HEK293 (cell line): ENCODE measurements at regions not wholly inside any gene's neighbourhood (a gene's known extent, or its start where the extent isn't known, plus 50 kb on each side); places are given as distances from the start of the nearest gene placed in this dataset.
A peak's percentile ranks its signal among the peaks of the same experiment; 100 is the strongest.

ENCODE experiments used
- CTCF ChIA-PET: fragments of 350-600 bp; formaldehyde crosslinking; extraction: SDS; loops from one replicate; lab custom pipeline; 2021; ENCODE audit warnings: antibody characterized with exemption; lab: Yijun Ruan, JAX
- POLR2A ChIA-PET: fragments of 300-600 bp; formaldehyde crosslinking; extraction: SDS; loops from one replicate; lab custom pipeline; 2020; ENCODE audit warnings: antibody characterized with exemption, inconsistent platforms; lab: Yijun Ruan, JAX
- H3K27ac ChIP-seq: fragments of 200-500 bp; sonication (Bioruptor generic); 2 replicates; pipeline ENCODE4 v1.5.1; 2014; ENCODE audit warnings: low read depth, low read length, control low read depth, inconsistent platforms; ENCODE audit errors: extremely low read depth
- H3K36me3 ChIP-seq, 2 experiments: fragments of 200-500 bp in 1 of 2; sonication (Bioruptor generic) in 1 of 2; 1 replicate in 1 of 2; 2 replicates in 1 of 2; pipeline ENCODE4 v1.5.1; 2014 to 2017; ENCODE audit warnings: inconsistent platforms in 2 of 2, low read length in 2 of 2; ENCODE audit not compliant: control insufficient read depth in 2 of 2, insufficient read depth in 1 of 2
- H3K4me1 ChIP-seq: fragments of 200-500 bp; sonication (Bioruptor generic); 2 replicates; pipeline ENCODE4 v1.5.1; 2014; ENCODE audit warnings: mild to moderate bottlenecking, low read length, inconsistent platforms; ENCODE audit not compliant: control insufficient read depth, insufficient read depth
- H3K4me3 ChIP-seq: 2 replicates; pipeline ENCODE4 v1.5.1; 2011; ENCODE audit warnings: low read depth, mild to moderate bottlenecking, control low read depth, low read length, moderate library complexity
- H3K9me3 ChIP-seq: fragments of 200-500 bp; sonication (Bioruptor generic); 2 replicates; pipeline ENCODE4 v1.5.1; 2014; ENCODE audit warnings: low read depth, low read length, inconsistent platforms; ENCODE audit not compliant: control insufficient read depth, insufficient read depth
- CTCF ChIP-seq: fragments of 450-650 bp; formaldehyde crosslinking; IDR thresholded peaks from 2 replicates; pipeline ENCODE4 v1.5.1; 2016; ENCODE audit warnings: missing biosample characterization, missing genetic modification characterization
- EGR2 ChIP-seq: fragments of 450-650 bp; formaldehyde crosslinking; IDR thresholded peaks from 2 replicates; pipeline ENCODE4 v1.5.1; 2016; ENCODE audit warnings: low read depth, missing biosample characterization, missing genetic modification characterization
- IKZF3 ChIP-seq: fragments of 450-650 bp; IDR thresholded peaks from 2 replicates; pipeline ENCODE4 v1.5.0; 2018; ENCODE audit warnings: missing biosample characterization, mild to moderate bottlenecking, missing genetic modification characterization, moderate library complexity
- MZF1 ChIP-seq: fragments of 450-650 bp; formaldehyde crosslinking; IDR thresholded peaks from 2 replicates; pipeline ENCODE4 v1.5.1; 2017; ENCODE audit warnings: missing biosample characterization, missing genetic modification characterization, borderline replicate concordance
- PATZ1 ChIP-seq: fragments of 450-650 bp; formaldehyde crosslinking; IDR thresholded peaks from 2 replicates; pipeline ENCODE4 v1.5.1; 2016; ENCODE audit warnings: missing biosample characterization, missing genetic modification characterization
- PBX3 ChIP-seq: sonication (generic); formaldehyde crosslinking; IDR thresholded peaks from 2 replicates; pipeline ENCODE4 v1.8.1; 2022; ENCODE audit warnings: mild to moderate bottlenecking, moderate library complexity, missing genetic modification reagents
- RBAK ChIP-seq: fragments of 450-650 bp; formaldehyde crosslinking; IDR thresholded peaks from 2 replicates; pipeline ENCODE4 v1.5.1; 2016; ENCODE audit warnings: missing biosample characterization, missing genetic modification characterization
- SCRT2 ChIP-seq: fragments of 450-650 bp; formaldehyde crosslinking; IDR thresholded peaks from 2 replicates; pipeline ENCODE4 v1.5.1; 2016; ENCODE audit warnings: missing biosample characterization, missing genetic modification characterization
- SETDB1 ChIP-seq: IDR thresholded peaks from one replicate; pipeline ENCODE4 v1.6.1; 2017; ENCODE audit warnings: mild to moderate bottlenecking, low read length, moderate library complexity, mixed read lengths; ENCODE audit not compliant: insufficient read length
- ZBTB44 ChIP-seq: fragments of 450-650 bp; IDR thresholded peaks from 2 replicates; pipeline ENCODE4 v1.5.1; 2018; ENCODE audit warnings: missing biosample characterization, mild to moderate bottlenecking, missing genetic modification characterization
- ZBTB7A ChIP-seq: fragments of 450-650 bp; formaldehyde crosslinking; IDR thresholded peaks from 2 replicates; pipeline ENCODE4 v1.5.1; 2016; ENCODE audit warnings: low read depth, missing biosample characterization, missing genetic modification characterization
- ZNF155 ChIP-seq: fragments of 450-650 bp; formaldehyde crosslinking; IDR thresholded peaks from 2 replicates; pipeline ENCODE4 v1.5.1; 2016; ENCODE audit warnings: missing biosample characterization, missing genetic modification characterization
- ZNF2 ChIP-seq: fragments of 450-650 bp; formaldehyde crosslinking; IDR thresholded peaks from 2 replicates; pipeline ENCODE4 v1.5.1; 2016; ENCODE audit warnings: missing biosample characterization, missing genetic modification characterization
- ZNF37A ChIP-seq: fragments of 450-650 bp; IDR thresholded peaks from 2 replicates; pipeline ENCODE4 v1.5.1; 2018; ENCODE audit warnings: missing biosample characterization, missing genetic modification characterization
- ZNF544 ChIP-seq: fragments of 450-650 bp; formaldehyde crosslinking; IDR thresholded peaks from 2 replicates; pipeline ENCODE4 v1.5.0; 2017; ENCODE audit warnings: missing biosample characterization, missing genetic modification characterization
- ZNF610 ChIP-seq: fragments of 450-650 bp; formaldehyde crosslinking; IDR thresholded peaks from 2 replicates; pipeline ENCODE4 v1.5.1; 2016; ENCODE audit warnings: missing biosample characterization, missing genetic modification characterization, borderline replicate concordance
- ZNF621 ChIP-seq: fragments of 450-650 bp; formaldehyde crosslinking; IDR thresholded peaks from 2 replicates; pipeline ENCODE4 v1.5.1; 2017; ENCODE audit warnings: missing biosample characterization, missing genetic modification characterization
- ZNF629 ChIP-seq: fragments of 450-650 bp; formaldehyde crosslinking; IDR thresholded peaks from 2 replicates; pipeline ENCODE4 v1.5.1; 2017; ENCODE audit warnings: missing biosample characterization, missing genetic modification characterization
- ZNF747 ChIP-seq: fragments of 450-650 bp; formaldehyde crosslinking; IDR thresholded peaks from 2 replicates; pipeline ENCODE4 v1.5.1; 2016; ENCODE audit warnings: missing biosample characterization, missing genetic modification characterization
- ZSCAN23 ChIP-seq: fragments of 450-650 bp; formaldehyde crosslinking; IDR thresholded peaks from 2 replicates; pipeline ENCODE4 v1.5.1; 2016; ENCODE audit warnings: missing biosample characterization, missing genetic modification characterization
- ZXDB ChIP-seq: fragments of 450-650 bp; formaldehyde crosslinking; IDR thresholded peaks from 2 replicates; pipeline ENCODE4 v1.5.1; 2016; ENCODE audit warnings: missing biosample characterization, missing genetic modification characterization

GRCh38 chr5:2499917-2500316 lies 251.6 kb downstream of the IRX2 start:
- TF ChIP-seq ZBTB44 (tag by site-specific recombination): no peak
- TF ChIP-seq SETDB1: peak; percentile 91
- POLR2A ChIA-PET: no interaction called here
- CTCF ChIA-PET: no interaction called here

GRCh38 chr5:2496891-2497290 lies 254.6 kb downstream of the IRX2 start:
- Histone ChIP-seq H3K27ac (no peak overlapping the region), H3K36me3 (no peaks in the 10 kb centered on the region), H3K4me1 (no peaks in the 10 kb centered on the region), H3K4me3 (no peak overlapping the region), H3K9me3 (no peaks in the 10 kb centered on the region; the same call in 1 of the 2 replicates)
- POLR2A ChIA-PET: no interaction called here
- CTCF ChIA-PET: no interaction called here
- TF ChIP-seq ZNF37A (tag by site-specific recombination) (no peak), ZNF629 (tag by site-specific recombination) (no peak), ZNF610 (tag by site-specific recombination) (no peak), ZXDB (no peak), CTCF (tag by site-specific recombination) (no peak), ZNF544 (tag by site-specific recombination) (no peak), ZNF747 (tag by site-specific recombination) (no peak), SCRT2 (no peak), ZNF155 (no peak), PBX3 (CRISPR knock-in tag) (no peak), IKZF3 (tag by site-specific recombination) (no peak)

More at GRCh38 chr5:2499917-2500316, 251.6 kb downstream of the IRX2 start:
- Histone ChIP-seq H3K4me1 (no peaks in the 10 kb centered on the region), H3K27ac (no peak overlapping the region), H3K36me3 (no peaks in the 10 kb centered on the region), H3K4me3 (no peak overlapping the region), H3K9me3 (no peaks in the 10 kb centered on the region)

GRCh38 chr5:2496126-2496525 lies 255.4 kb downstream of the IRX2 start:
- POLR2A ChIA-PET: no interaction called here
- no peaks in the 10 kb centered on the region for H3K4me1 ChIP-seq
- CTCF ChIA-PET: no interaction called here
- H3K9me3 ChIP-seq: no peaks in the 10 kb centered on the region; the same call in 1 of the 2 replicates
- H3K4me3 ChIP-seq: no peak overlapping the region
- no peaks in the 10 kb centered on the region for H3K36me3 ChIP-seq
- TF ChIP-seq ZSCAN23: no peak
- TF ChIP-seq PATZ1 (tag by site-specific recombination): no peak
- no peak for TF ChIP-seq ZNF621 (tag by site-specific recombination)
- no peak for TF ChIP-seq MZF1
- no peak for TF ChIP-seq ZNF2 (tag by site-specific recombination)
- no peak for TF ChIP-seq ZBTB44 (tag by site-specific recombination)
- TF ChIP-seq ZBTB7A (tag by site-specific recombination): no peak
- no peak for TF ChIP-seq EGR2 (tag by site-specific recombination)
- no peak for TF ChIP-seq RBAK (tag by site-specific recombination)
- no peak overlapping the region for H3K27ac ChIP-seq
